ENCODE measurements at regions not wholly inside any gene's neighbourhood (a gene's known extent, or its start where the extent isn't known, plus 50 kb on each side); places are given as distances from the start of the nearest gene placed in this dataset.

DNA sequence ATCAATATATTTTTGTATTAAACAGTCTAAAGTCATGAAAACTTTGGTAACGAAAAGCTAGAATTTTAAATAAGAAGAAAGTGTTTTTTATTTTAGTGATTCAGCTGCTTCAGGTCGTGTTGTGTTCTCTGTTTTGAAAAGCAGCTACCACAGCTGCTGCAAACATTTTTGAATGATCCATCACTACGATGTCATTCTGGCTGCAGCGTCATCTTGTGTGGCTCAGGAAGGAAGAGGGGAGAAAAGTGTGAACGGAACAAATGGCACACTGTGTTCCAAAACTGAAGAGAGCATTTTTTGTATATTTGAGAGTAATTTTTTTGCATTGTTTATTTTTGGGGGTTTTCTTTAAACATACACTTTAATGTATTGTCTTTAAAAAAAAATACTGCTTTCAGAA lies 323.0 kb upstream of the ADGRL2 start:
- Mint-ChIP-seq H3K27me3 (ENCODE audit: insufficient read depth) (no peaks in the 10 kb centered on the region), H3K4me3 (no peak overlapping the region), H3K4me1 (peaks cover 16% of the 10 kb centered on the region), H3K9me3 (no peaks in the 10 kb centered on the region), H3K27ac (no peak overlapping the region), H3K36me3 (ENCODE audit: low read depth) (no peaks in the 10 kb centered on the region)
- TF ChIP-seq CTCF (conservative IDR thresholded peaks at IDR 0.05), result no peak
- no peak overlapping the region for H3K27ac ChIP-seq (ENCODE audit: low read depth, low read length)
- no peaks in the 10 kb centered on the region for H3K27me3 ChIP-seq (ENCODE audit: control insufficient read depth, insufficient read depth, low read length, poor library complexity, severe bottlenecking)
- H3K4me1 ChIP-seq (ENCODE audit: control insufficient read depth, insufficient read depth, low read length), result peaks cover 6% of the 10 kb centered on the region
- DNase-seq, result no peak
- H3K36me3 ChIP-seq (ENCODE audit: control insufficient read depth, insufficient read depth, low read length), result no peaks in the 10 kb centered on the region
- H3K4me3 ChIP-seq (ENCODE audit: low read length), result no peak overlapping the region
- 58 to 85% methylated on average over 2 to 5 of the region's 5 CpGs for WGBS, 2 experiments (ENCODE audit: insufficient coverage in 1 of 2, insufficient read length in 1 of 2)
- H3K9me3 ChIP-seq (ENCODE audit: control insufficient read depth, low read length), result no peaks in the 10 kb centered on the region
- no peak overlapping the region for H3K9ac ChIP-seq (ENCODE audit: extremely low read depth, low read length, poor library complexity, severe bottlenecking)

GRCh38 chr1:81472387-81472786 lies 328.3 kb upstream of the ADGRL2 start:
- Mint-ChIP-seq H3K36me3 (ENCODE audit: low read depth) (no peaks in the 10 kb centered on the region), H3K27ac (no peak overlapping the region), H3K9me3 (no peaks in the 10 kb centered on the region), H3K27me3 (ENCODE audit: insufficient read depth) (no peaks in the 10 kb centered on the region), H3K4me3 (no peak overlapping the region), H3K4me1 (peaks cover 9% of the 10 kb centered on the region)
- no peaks in the 10 kb centered on the region for H3K36me3 ChIP-seq (ENCODE audit: control insufficient read depth, insufficient read depth, low read length)
- no peaks in the 10 kb centered on the region for H3K4me1 ChIP-seq (ENCODE audit: control insufficient read depth, insufficient read depth, low read length)
- no peak overlapping the region for H3K9ac ChIP-seq (ENCODE audit: extremely low read depth, low read length, poor library complexity, severe bottlenecking)
- no peak overlapping the region for H3K27ac ChIP-seq (ENCODE audit: low read depth, low read length)
- no peaks in the 10 kb centered on the region for H3K9me3 ChIP-seq (ENCODE audit: control insufficient read depth, low read length)
- no peak for DNase-seq
- H3K4me3 ChIP-seq (ENCODE audit: low read length), result no peak overlapping the region
- no peak for TF ChIP-seq CTCF (conservative IDR thresholded peaks at IDR 0.05)
- no peaks in the 10 kb centered on the region for H3K27me3 ChIP-seq (ENCODE audit: control insufficient read depth, insufficient read depth, low read length, poor library complexity, severe bottlenecking)
- WGBS, 2 experiments (ENCODE audit: insufficient coverage in 1 of 2, insufficient read length in 1 of 2), result 87 to 93% methylated on average over 3 to 6 of the region's 6 CpGs

DNA sequence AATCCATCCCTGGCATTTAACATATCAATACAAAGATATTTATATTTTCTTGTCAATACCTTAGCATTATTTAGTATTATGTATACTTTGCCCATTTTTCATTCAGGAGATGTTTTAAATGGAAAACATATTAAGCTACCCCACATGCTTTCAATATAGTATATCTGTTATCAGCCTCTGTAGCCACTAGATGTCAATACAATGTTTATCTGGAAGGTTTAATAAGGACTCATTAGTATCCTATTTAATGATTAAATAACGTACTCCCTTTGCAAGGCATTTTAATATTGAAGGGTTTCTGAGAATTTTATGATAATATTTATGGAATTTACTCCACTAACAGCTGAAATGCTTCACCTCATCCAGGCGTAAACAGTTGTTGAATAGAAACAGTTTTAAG lies 329.5 kb upstream of the ADGRL2 start:
- no peaks in the 10 kb centered on the region for H3K36me3 Mint-ChIP-seq (ENCODE audit: low read depth)
- no peak overlapping the region for H3K4me3 Mint-ChIP-seq
- no peak for DNase-seq
- Histone ChIP-seq H3K9me3 (ENCODE audit: control insufficient read depth, low read length) (no peaks in the 10 kb centered on the region), H3K9ac (ENCODE audit: extremely low read depth, low read length, poor library complexity, severe bottlenecking) (no peak overlapping the region), H3K27ac (ENCODE audit: low read depth, low read length) (no peak overlapping the region), H3K4me3 (ENCODE audit: low read length) (no peak overlapping the region), H3K27me3 (ENCODE audit: control insufficient read depth, insufficient read depth, low read length, poor library complexity, severe bottlenecking) (no peaks in the 10 kb centered on the region), H3K36me3 (ENCODE audit: control insufficient read depth, insufficient read depth, low read length) (no peaks in the 10 kb centered on the region), H3K4me1 (ENCODE audit: control insufficient read depth, insufficient read depth, low read length) (no peaks in the 10 kb centered on the region)
- no peak for TF ChIP-seq CTCF (conservative IDR thresholded peaks at IDR 0.05)
- H3K27ac Mint-ChIP-seq, result no peak overlapping the region
- no peaks in the 10 kb centered on the region for H3K9me3 Mint-ChIP-seq
- H3K4me1 Mint-ChIP-seq, result peaks cover 13% of the 10 kb centered on the region
- no peaks in the 10 kb centered on the region for H3K27me3 Mint-ChIP-seq (ENCODE audit: insufficient read depth)
- WGBS, 2 experiments (ENCODE audit: insufficient coverage in 1 of 2, insufficient read length in 1 of 2), result 97% methylated on average over 2 of the region's 2 CpGs; no CpG with 5 or more reads in 1 of the 2 experiments

All from endodermal cell (in vitro differentiated cells).